HT1080 (cell line): ENCODE measurements at regions not wholly inside any gene's neighbourhood (a gene's known extent, or its start where the extent isn't known, plus 50 kb on each side); places are given as distances from the start of the nearest gene placed in this dataset.
A peak's percentile ranks its signal among the peaks of the same experiment; 100 is the strongest.
"Not testable (repeated sequence)": the region's sequence is repeated elsewhere in the genome, so short reads cannot be mapped to it uniquely, and the experiment has no call there.

ENCODE experiments used
- DNase-seq: peaks from one replicate; pipeline ENCODE4 v3.0.0-alpha.2; 2015; ENCODE audit warnings: low read depth

DNA sequence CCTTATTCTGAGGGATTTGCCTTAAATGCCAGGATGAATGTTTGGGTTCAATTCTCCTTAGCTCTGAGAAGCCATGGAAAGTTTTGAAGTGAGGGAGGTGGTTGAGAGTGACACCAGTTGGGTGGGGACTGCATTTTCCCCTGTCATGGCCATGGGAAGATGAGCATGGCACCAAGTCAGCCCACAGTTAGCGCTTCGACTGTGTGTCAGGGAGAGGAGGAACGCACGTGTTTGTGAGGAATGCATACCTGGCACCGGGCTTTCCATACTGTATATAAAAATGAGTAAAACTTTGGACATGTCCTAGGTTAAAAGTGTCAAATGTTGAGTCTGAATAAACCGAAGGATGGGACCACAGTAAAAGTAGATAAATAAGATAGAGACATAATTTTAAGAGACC lies 187.5 kb upstream of the KL start:
- DNase-seq: no peak

DNA sequence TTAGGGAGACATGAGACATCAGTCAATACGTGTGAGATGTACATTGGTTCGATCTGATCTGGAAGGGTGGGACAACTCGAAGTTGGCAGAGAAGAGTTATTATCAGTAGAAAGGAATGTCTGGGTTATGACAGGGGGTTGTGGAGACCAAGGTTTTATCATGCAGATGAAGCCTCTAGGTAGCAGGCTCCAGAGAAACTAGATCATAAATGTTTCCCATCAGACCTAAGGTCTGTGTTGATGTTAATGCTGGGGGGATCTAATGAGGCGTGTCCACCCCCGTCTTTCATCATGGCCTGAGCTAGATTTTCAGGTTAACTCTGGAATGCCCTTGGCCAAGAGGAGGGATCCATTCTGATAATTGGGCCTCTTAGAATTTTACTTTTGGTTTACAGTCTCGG lies 187.0 kb upstream of the KL start:
- DNase-seq: peak; percentile 12

- peak; percentile 83 for DNase-seq
Measured at GRCh38 chr13:32829676-32830335, 186.4 kb upstream of the KL start.

DNA sequence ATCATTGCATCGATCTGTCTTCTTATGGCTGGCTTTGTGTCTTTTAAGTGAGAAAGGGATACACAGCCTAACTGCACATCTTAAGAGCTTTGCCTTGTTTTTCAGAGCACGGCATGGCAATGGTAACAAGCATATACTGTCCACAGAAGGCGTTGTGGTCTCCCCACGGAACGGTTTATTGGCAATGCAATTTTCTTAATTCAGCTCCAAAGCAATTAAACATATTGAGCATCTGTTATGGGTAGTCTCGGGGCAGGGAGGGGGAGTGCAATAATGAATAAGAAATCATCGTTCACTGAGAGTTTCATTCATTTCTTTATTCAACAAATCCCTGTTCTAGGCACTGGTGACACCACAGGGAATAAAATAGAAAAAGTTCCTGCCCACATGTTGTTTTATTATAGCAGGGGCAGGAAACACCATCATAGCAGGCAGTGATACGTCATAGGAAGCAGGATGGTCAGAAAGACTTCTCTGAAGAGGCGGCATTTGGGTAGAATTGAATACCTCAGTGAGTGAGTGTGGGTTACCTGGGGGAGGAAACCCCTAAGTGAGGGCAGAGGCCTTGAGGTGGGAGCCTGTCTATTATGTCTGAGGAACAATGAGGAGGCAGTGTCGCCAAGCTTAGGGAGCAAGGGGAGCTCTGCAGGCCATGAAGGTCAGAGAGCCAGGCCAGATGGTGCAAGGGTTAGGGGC lies 185.7 kb upstream of the KL start:
- no peak for DNase-seq

GRCh38 chr13:32837307-32837972 lies 178.8 kb upstream of the KL start:
- DNase-seq: no peak

- no peak for DNase-seq
Measured at GRCh38 chr13:32837973-32838927, 178.0 kb upstream of the KL start.

GRCh38 chr13:32838945-32839344 lies 177.3 kb upstream of the KL start:
- DNase-seq: no peak

GRCh38 chr13:32840113-32840512 lies 176.1 kb upstream of the KL start:
- DNase-seq: no peak

GRCh38 chr13:32840989-32841713 lies 175.1 kb upstream of the KL start:
- peak; percentile 32 for DNase-seq

GRCh38 chr13:32845952-32846950 lies 170.0 kb upstream of the KL start:
- DNase-seq: no peak

- DNase-seq: not testable (repeated sequence)
Measured at GRCh38 chr13:32847976-32848375, 168.2 kb upstream of the KL start.

GRCh38 chr13:32849369-32849768 lies 166.9 kb upstream of the KL start:
- DNase-seq: no peak

DNA sequence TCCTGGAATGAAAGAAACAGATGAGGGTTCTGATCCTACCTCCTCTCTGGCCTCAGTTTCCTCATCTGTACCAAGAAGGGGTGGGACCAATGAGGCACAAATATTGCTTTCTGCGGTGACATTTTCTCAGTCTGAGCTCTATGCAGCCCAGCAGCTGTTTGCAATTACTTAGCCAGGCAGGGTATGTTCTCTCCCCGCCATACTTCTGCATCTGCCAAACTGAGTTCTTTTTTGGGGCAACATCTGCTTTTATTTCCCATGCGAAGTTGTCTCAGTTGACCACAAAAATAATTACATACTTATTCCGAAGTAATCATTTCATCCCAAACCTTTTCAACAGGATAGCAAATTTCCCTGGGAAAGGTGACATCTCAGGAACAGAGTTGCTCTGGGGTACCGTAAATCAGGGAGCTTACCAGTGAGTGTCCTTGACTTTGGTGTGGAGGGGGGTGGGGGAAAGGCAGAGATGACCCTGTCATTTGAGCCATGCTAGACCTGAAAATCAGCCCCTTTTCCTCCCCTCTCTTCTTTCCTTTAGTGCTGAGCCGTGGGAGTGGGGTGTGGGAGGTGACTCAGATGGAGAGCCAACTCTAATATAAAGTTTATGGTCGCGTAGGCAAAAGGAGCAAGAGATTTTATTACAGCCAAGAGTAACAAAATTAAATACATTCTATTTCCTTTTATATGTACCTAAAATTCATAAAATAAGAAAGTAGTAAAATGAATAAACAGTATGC lies 165.7 kb upstream of the KL start:
- no peak for DNase-seq

GRCh38 chr13:32851083-32852069 lies 164.8 kb upstream of the KL start:
- no peak for DNase-seq

DNA sequence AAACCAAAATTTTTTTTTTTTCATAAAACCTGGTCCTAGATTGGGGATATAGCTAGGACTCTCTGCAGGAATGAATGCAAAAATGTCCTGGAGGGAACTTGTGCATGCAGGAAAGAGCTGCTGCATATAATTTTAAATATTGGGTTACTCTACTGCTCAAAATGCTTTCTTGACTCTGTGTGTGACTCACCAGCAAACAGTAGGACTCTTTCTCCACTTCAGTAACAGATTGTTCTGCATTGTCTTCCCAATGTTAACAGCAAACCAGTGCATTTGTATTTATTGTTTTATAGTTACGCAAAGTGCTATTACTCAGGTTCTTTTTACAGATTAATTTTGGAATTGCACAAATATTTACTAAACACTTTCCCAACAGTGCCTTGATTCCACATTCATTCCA lies 163.7 kb upstream of the KL start:
- no peak for DNase-seq

DNA sequence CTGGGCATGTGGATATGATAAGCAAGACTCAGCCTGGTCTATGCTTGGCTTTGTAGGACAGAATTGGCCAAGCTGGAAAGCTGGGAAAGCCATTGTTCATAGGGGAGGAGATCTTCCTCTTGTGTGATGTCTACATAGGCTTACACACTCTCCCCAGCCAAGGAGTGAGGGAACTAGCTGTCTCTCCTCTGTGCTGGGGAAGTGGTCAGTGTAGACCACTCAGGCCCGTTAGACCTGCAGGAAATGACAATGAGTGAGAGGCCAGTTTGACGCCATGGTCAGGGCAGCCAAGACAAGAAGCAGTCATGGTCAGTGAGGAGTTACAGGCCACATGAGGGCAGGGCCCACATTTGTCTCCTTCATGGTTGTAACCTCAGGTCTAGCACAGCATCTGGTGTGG lies 159.1 kb upstream of the KL start:
- DNase-seq: no peak

GRCh38 chr13:32857689-32858088 lies 158.5 kb upstream of the KL start:
- no peak for DNase-seq
